ENCODE measurements at regions not wholly inside any gene's neighbourhood (a gene's known extent, or its start where the extent isn't known, plus 50 kb on each side); places are given as distances from the start of the nearest gene placed in this dataset.

GRCh38 chr4:124973716-124974115, 261.2 kb upstream of the ANKRD50 start:
- Histone ChIP-seq H3K27ac (ENCODE audit: low read depth, low read length, poor library complexity, severe bottlenecking) (no peak overlapping the region), H3K4me2 (ENCODE audit: low read length) (no peak overlapping the region)

GRCh38 chr4:124970011-124970410, 257.5 kb upstream of the ANKRD50 start:
- Histone ChIP-seq H2AFZ (ENCODE audit: low read length) (no peak overlapping the region), H3K9me3 (ENCODE audit: low read length) (no peaks in the 10 kb centered on the region), H4K20me1 (ENCODE audit: insufficient read depth, low read length) (no peaks in the 10 kb centered on the region), H3K4me2 (ENCODE audit: low read length) (no peak overlapping the region), H3K27me3 (ENCODE audit: insufficient read depth, low read length) (no peaks in the 10 kb centered on the region), H3K79me2 (ENCODE audit: insufficient read depth, low read length) (no peaks in the 10 kb centered on the region), H3K9me2 (ENCODE audit: low read depth, low read length) (no peaks in the 10 kb centered on the region), H3K4me3 (ENCODE audit: low read depth, low read length, poor library complexity, severe bottlenecking) (no peak overlapping the region), H3K4me1 (ENCODE audit: insufficient read depth, low read length, severe bottlenecking) (no peaks in the 10 kb centered on the region), H3K27ac (ENCODE audit: low read depth, low read length, poor library complexity, severe bottlenecking) (no peak overlapping the region), H3F3A (ENCODE audit: insufficient read depth, low read length) (no peaks in the 10 kb centered on the region), H3K9ac (ENCODE audit: low read length) (no peak overlapping the region), H3K36me3 (ENCODE audit: insufficient read depth, low read length) (no peaks in the 10 kb centered on the region)
- TF ChIP-seq EZH2 (IDR thresholded peaks at IDR 0.05; ENCODE audit: borderline replicate concordance, low read length) (no peak), CTCF (IDR thresholded peaks at IDR 0.05; ENCODE audit: low read length) (no peak)

More at GRCh38 chr4:124973716-124974115, 261.2 kb upstream of the ANKRD50 start:
- Histone ChIP-seq H3K9me2 (ENCODE audit: low read depth, low read length) (no peaks in the 10 kb centered on the region), H3K9ac (ENCODE audit: low read length) (no peak overlapping the region), H4K20me1 (ENCODE audit: insufficient read depth, low read length) (no peaks in the 10 kb centered on the region), H2AFZ (ENCODE audit: low read length) (no peak overlapping the region), H3F3A (ENCODE audit: insufficient read depth, low read length) (no peaks in the 10 kb centered on the region), H3K9me3 (ENCODE audit: low read length) (no peaks in the 10 kb centered on the region), H3K36me3 (ENCODE audit: insufficient read depth, low read length) (no peaks in the 10 kb centered on the region), H3K4me3 (ENCODE audit: low read depth, low read length, poor library complexity, severe bottlenecking) (no peak overlapping the region), H3K27me3 (ENCODE audit: insufficient read depth, low read length) (no peaks in the 10 kb centered on the region), H3K4me1 (ENCODE audit: insufficient read depth, low read length, severe bottlenecking) (no peaks in the 10 kb centered on the region), H3K79me2 (ENCODE audit: insufficient read depth, low read length) (no peaks in the 10 kb centered on the region)
- TF ChIP-seq EZH2 (IDR thresholded peaks at IDR 0.05; ENCODE audit: borderline replicate concordance, low read length) (no peak), CTCF (IDR thresholded peaks at IDR 0.05; ENCODE audit: low read length) (no peak)

GRCh38 chr4:124965497-124965891, 253.0 kb upstream of the ANKRD50 start:
- Histone ChIP-seq H3K4me2 (ENCODE audit: low read length) (no peak overlapping the region), H3K4me1 (ENCODE audit: insufficient read depth, low read length, severe bottlenecking) (no peaks in the 10 kb centered on the region), H3K27ac (ENCODE audit: low read depth, low read length, poor library complexity, severe bottlenecking) (no peak overlapping the region)

More at GRCh38 chr4:124965497-124965891, 253.0 kb upstream of the ANKRD50 start:
- no peaks in the 10 kb centered on the region for H3K27me3 ChIP-seq (ENCODE audit: insufficient read depth, low read length)
- no peak overlapping the region for H2AFZ ChIP-seq (ENCODE audit: low read length)
- H3K4me3 ChIP-seq (ENCODE audit: low read depth, low read length, poor library complexity, severe bottlenecking), result no peak overlapping the region
- H3K9ac ChIP-seq (ENCODE audit: low read length), result no peak overlapping the region
- no peaks in the 10 kb centered on the region for H3K79me2 ChIP-seq (ENCODE audit: insufficient read depth, low read length)
- no peaks in the 10 kb centered on the region for H3K9me3 ChIP-seq (ENCODE audit: low read length)
- no peaks in the 10 kb centered on the region for H3K36me3 ChIP-seq (ENCODE audit: insufficient read depth, low read length)
- no peak for TF ChIP-seq CTCF (IDR thresholded peaks at IDR 0.05; ENCODE audit: low read length)
- TF ChIP-seq EZH2 (IDR thresholded peaks at IDR 0.05; ENCODE audit: borderline replicate concordance, low read length), result no peak
- no peaks in the 10 kb centered on the region for H4K20me1 ChIP-seq (ENCODE audit: insufficient read depth, low read length)
- no peaks in the 10 kb centered on the region for H3K9me2 ChIP-seq (ENCODE audit: low read depth, low read length)
- no peaks in the 10 kb centered on the region for H3F3A ChIP-seq (ENCODE audit: insufficient read depth, low read length)

All from OCI-LY1 (cell line).